Keratinocyte (primary cell): ENCODE measurements at regions not wholly inside any gene's neighbourhood (a gene's known extent, or its start where the extent isn't known, plus 50 kb on each side); places are given as distances from the start of the nearest gene placed in this dataset.

ENCODE experiments used
- DNase-seq: peaks from one replicate; pipeline ENCODE4 v3.0.0-alpha.2; 2011; ENCODE audit warnings: low read depth, missing footprints, low spot score
- FAIRE-seq: peaks from 2 replicates; lab custom pipeline; 2011; peaks lifted over from hg19 to GRCh38; lab: Jason Lieb, UNC
- H2AFZ ChIP-seq: 2 replicates; pipeline ENCODE4 v1.6.0; 2012; ENCODE audit warnings: low read length, control low read depth, inconsistent platforms; ENCODE audit not compliant: control insufficient read depth
- H3K27ac ChIP-seq: 2 replicates; pipeline ENCODE4 v1.5.1; 2011; ENCODE audit warnings: low read length; ENCODE audit not compliant: control insufficient read depth, insufficient read depth
- H3K27me3 ChIP-seq: 3 replicates; pipeline ENCODE4 v1.6.0; 2011; ENCODE audit warnings: low read length; ENCODE audit not compliant: control insufficient read depth, insufficient read depth; ENCODE audit errors: extremely low read depth
- H3K36me3 ChIP-seq, 2 experiments: 2 replicates in 1 of 2; 3 replicates in 1 of 2; pipeline ENCODE4 v1.5.1; 2011; ENCODE audit warnings: low read length in 2 of 2, mild to moderate bottlenecking in 1 of 2; ENCODE audit not compliant: control insufficient read depth in 2 of 2, insufficient read depth in 2 of 2; ENCODE audit errors: extremely low read depth in 1 of 2
- H3K4me1 ChIP-seq: 3 replicates; pipeline ENCODE4 v1.5.1; 2011; ENCODE audit warnings: low read length; ENCODE audit not compliant: control insufficient read depth, insufficient read depth; ENCODE audit errors: extremely low read depth
- H3K4me2 ChIP-seq: 3 replicates; pipeline ENCODE4 v1.6.0; 2011; ENCODE audit warnings: low read depth, low read length; ENCODE audit not compliant: control insufficient read depth, insufficient read depth; ENCODE audit errors: extremely low read depth
- H3K4me3 ChIP-seq, 3 experiments: fragments of 200-600 bp in 1 of 3; sonication (generic) in 1 of 3; 2 replicates in 2 of 3; 3 replicates in 1 of 3; pipeline ENCODE4 v1.5.1; 2011 to 2016; ENCODE audit warnings: low read length in 3 of 3, mild to moderate bottlenecking in 3 of 3, control low read depth in 2 of 3, inconsistent platforms in 1 of 3, low read depth in 1 of 3, mixed read lengths in 1 of 3, mixed run types in 1 of 3, moderate library complexity in 1 of 3; ENCODE audit not compliant: control insufficient read depth in 2 of 3, insufficient read depth in 2 of 3; ENCODE audit errors: extremely low read depth in 1 of 3
- H3K79me2 ChIP-seq: 2 replicates; pipeline ENCODE4 v1.6.0; 2012; ENCODE audit warnings: low read length; ENCODE audit not compliant: control insufficient read depth, insufficient read depth
- H3K9ac ChIP-seq: 3 replicates; pipeline ENCODE4 v1.6.0; 2011; ENCODE audit warnings: low read length; ENCODE audit not compliant: control insufficient read depth, insufficient read depth; ENCODE audit errors: extremely low read depth
- H3K9me1 ChIP-seq: 3 replicates; pipeline ENCODE4 v1.6.0; 2011; ENCODE audit warnings: low read length; ENCODE audit not compliant: control insufficient read depth, insufficient read depth; ENCODE audit errors: extremely low read depth
- H3K9me3 ChIP-seq: 2 replicates; pipeline ENCODE4 v1.5.1; 2012; ENCODE audit warnings: low read depth, low read length; ENCODE audit not compliant: control insufficient read depth
- H4K20me1 ChIP-seq: 3 replicates; pipeline ENCODE4 v1.6.0; 2011; ENCODE audit warnings: low read length; ENCODE audit not compliant: control insufficient read depth, insufficient read depth; ENCODE audit errors: extremely low read depth
- EZH2 ChIP-seq: IDR thresholded peaks from one replicate; pipeline ENCODE4 v1.6.1; 2012; ENCODE audit warnings: inconsistent platforms, mild to moderate bottlenecking, low read length, moderate library complexity
- dilution Hi-C: fragments of 300-500 bp; cut with MboI; formaldehyde crosslinking; loops from one replicate; pipeline ENCODE4 v1.7.0; 2020; ENCODE audit warnings: low sequenced_read_pairs; ENCODE audit not compliant: extremely low pct_ligation_motif_present
- TF ChIP-seq, protein P1 (sequence below), 3 experiments: IDR thresholded peaks in 1 of 3; conservative IDR thresholded peaks in 1 of 3; optimal IDR thresholded peaks in 1 of 3; 2 replicates in 2 of 3; 3 replicates in 1 of 3; pipeline versions ENCODE3 to v1.5.1; 2011; ENCODE audit warnings: low read length in 3 of 3, mild to moderate bottlenecking in 3 of 3, moderate library complexity in 2 of 3, control low read depth in 1 of 3, inconsistent platforms in 1 of 3; ENCODE audit not compliant: insufficient read depth in 2 of 3; ENCODE audit errors: extremely low read depth in 1 of 3

DNA sequence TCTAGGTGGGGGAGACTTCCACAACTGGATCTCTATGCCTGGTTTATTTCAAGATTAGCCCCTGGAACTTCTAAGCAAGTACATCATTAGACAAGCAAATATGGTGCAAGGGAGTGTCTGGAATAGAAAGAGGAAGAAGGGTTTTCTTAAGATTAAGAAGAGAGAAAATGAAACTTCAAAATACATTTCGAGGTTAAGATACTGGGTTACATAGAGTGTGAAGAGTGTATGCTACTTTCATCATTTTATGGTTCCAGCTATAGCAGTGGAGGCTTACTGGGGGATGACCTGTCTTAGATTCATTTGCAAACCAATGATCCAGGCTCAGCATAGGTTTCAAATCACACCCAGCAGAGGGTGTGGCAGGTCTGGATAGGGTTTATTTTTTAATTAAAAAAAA, 144.4 kb upstream of the GATB start:
- FAIRE-seq: no peak
- H3K4me2 ChIP-seq: no peak overlapping the region
- H2AFZ ChIP-seq: no peak overlapping the region
- no peak overlapping the region for H3K9ac ChIP-seq
- dilution Hi-C loops: no loop called here
- H3K9me1 ChIP-seq: no peaks in the 10 kb centered on the region
- H3K36me3 ChIP-seq: no peaks in the 10 kb centered on the region
- no peak overlapping the region for H3K27ac ChIP-seq
- TF ChIP-seq, protein P1, sequence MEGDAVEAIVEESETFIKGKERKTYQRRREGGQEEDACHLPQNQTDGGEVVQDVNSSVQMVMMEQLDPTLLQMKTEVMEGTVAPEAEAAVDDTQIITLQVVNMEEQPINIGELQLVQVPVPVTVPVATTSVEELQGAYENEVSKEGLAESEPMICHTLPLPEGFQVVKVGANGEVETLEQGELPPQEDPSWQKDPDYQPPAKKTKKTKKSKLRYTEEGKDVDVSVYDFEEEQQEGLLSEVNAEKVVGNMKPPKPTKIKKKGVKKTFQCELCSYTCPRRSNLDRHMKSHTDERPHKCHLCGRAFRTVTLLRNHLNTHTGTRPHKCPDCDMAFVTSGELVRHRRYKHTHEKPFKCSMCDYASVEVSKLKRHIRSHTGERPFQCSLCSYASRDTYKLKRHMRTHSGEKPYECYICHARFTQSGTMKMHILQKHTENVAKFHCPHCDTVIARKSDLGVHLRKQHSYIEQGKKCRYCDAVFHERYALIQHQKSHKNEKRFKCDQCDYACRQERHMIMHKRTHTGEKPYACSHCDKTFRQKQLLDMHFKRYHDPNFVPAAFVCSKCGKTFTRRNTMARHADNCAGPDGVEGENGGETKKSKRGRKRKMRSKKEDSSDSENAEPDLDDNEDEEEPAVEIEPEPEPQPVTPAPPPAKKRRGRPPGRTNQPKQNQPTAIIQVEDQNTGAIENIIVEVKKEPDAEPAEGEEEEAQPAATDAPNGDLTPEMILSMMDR (optimal IDR thresholded peaks at IDR 0.05 in 1 of 3, IDR thresholded peaks at IDR 0.05 in 1 of 3, conservative IDR thresholded peaks at IDR 0.05 in 1 of 3; ENCODE audit: extremely low read depth in 1 of 3, insufficient read depth in 2 of 3, low read length in 3 of 3): no peak
- no peak for TF ChIP-seq EZH2
- H4K20me1 ChIP-seq: no peaks in the 10 kb centered on the region
- H3K79me2 ChIP-seq: no peaks in the 10 kb centered on the region
- H3K4me3 ChIP-seq: no peak overlapping the region
- no peak for DNase-seq
- no peaks in the 10 kb centered on the region for H3K4me1 ChIP-seq
- no peaks in the 10 kb centered on the region for H3K27me3 ChIP-seq
- H3K9me3 ChIP-seq: no peaks in the 10 kb centered on the region

DNA sequence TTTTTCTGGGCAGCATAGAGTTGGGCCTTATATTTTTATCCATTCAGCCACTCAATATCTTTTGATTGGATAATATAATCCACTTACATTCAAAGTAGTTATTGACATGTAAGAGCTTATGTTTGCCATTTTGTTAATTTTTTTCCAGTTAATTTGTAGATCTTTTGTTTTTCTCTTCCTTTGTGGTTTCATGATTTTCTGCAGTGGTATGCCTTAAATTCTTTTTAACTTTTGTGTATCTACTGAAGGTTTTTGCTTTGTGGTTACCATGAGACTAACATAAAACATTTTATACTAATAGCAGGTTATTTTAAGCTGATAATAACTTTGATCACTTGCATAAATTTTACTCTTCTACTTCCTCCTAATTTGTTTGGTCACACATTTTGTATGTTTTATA, 140.8 kb upstream of the GATB start:
- no peak for FAIRE-seq
- no peak overlapping the region for H3K4me3 ChIP-seq
- TF ChIP-seq, protein P1 (optimal IDR thresholded peaks at IDR 0.05 in 1 of 3, IDR thresholded peaks at IDR 0.05 in 1 of 3, conservative IDR thresholded peaks at IDR 0.05 in 1 of 3; ENCODE audit: extremely low read depth in 1 of 3, insufficient read depth in 2 of 3, low read length in 3 of 3): no peak
- no peak for TF ChIP-seq EZH2

More for the DNA sequence above, 140.8 kb upstream of the GATB start:
- no peak overlapping the region for H3K9ac ChIP-seq
- no peaks in the 10 kb centered on the region for H3K79me2 ChIP-seq
- H3K4me1 ChIP-seq: no peaks in the 10 kb centered on the region
- no peak overlapping the region for H2AFZ ChIP-seq
- no peak overlapping the region for H3K27ac ChIP-seq
- H3K9me3 ChIP-seq: no peaks in the 10 kb centered on the region
- H3K4me2 ChIP-seq: no peak overlapping the region
- no peaks in the 10 kb centered on the region for H3K36me3 ChIP-seq
- H3K27me3 ChIP-seq: no peaks in the 10 kb centered on the region
- H3K9me1 ChIP-seq: no peaks in the 10 kb centered on the region
- DNase-seq: no peak
- dilution Hi-C loops: no loop called here
- no peaks in the 10 kb centered on the region for H4K20me1 ChIP-seq
